Fibroblast of peridontal ligament (primary cell): ENCODE measurements at regions not wholly inside any gene's neighbourhood (a gene's known extent, or its start where the extent isn't known, plus 50 kb on each side); places are given as distances from the start of the nearest gene placed in this dataset.

ENCODE experiments used
- DNase-seq: peaks from one replicate; pipeline ENCODE4 v3.0.0-alpha.2; 2010; ENCODE audit errors: extremely low read depth

DNA sequence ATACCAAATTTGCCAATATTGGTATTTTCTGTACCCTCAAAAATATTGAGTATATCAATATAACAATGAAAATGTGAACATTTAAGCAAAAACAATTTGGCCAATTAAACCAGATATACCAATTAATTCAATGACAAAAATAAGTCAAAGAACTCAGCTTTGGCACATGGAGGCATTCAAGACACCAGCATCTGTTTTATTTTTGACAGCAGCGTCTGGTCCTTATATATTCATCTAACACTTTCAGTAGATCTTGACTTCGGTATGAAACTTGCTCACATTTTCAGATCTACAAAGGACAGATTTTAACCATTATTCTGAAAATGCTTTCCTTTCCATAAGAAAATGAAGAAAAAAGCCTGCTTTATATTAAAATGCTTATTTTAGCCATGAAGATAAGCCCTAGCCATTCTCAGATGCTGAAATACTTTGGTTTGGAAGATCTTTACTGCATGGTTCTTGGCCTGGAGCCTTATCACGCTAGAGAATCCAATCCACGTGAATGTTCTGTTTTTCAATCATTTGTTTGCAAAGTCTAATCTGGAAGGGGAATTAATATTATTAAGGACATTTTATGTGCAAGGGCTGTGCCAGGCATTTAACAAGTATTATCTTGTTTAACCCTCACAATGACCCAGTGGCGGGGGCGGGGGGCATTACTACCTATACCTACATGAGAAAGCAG lies 132.2 kb downstream of the DLEU7 start:
- DNase-seq: no peak

DNA sequence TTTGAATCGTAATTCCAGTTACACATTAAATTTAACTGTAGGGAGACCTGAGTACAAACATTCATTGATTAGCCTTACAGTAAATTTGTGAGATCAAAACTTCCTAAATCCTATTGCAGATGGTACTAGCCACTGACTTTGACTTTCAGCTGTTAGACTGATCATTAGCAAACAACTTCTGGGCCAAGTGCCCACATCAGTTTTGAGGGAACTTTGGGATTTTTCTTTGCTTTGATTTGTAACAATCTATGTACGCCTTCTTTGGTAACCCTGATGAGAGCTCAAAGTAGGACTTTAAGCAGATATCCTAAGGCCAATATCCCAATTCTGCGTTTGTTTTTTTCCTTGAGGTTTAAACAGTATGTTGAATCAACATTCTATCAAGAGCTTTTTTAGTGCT lies 131.5 kb downstream of the DLEU7 start:
- peak; percentile 18 for DNase-seq

DNA sequence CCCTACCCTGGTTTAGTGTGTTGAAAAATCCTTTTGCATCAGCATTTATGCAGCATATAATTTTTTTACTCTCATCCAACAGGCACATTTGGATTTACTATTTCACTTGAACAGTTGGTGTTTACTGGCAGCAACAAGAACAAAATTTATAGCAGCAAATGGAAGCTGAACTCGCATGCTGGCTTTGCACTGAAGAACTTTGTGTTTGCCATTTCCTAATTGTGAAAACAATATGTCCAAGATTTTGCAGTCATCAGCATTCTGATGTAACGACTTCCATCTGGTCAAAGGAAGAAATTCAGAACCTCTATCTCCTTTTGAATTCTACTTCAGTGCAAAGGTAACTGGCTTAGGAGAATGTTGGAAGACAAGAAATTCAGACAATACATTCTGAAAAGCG lies 131.0 kb downstream of the DLEU7 start:
- peak; percentile 43 for DNase-seq

DNA sequence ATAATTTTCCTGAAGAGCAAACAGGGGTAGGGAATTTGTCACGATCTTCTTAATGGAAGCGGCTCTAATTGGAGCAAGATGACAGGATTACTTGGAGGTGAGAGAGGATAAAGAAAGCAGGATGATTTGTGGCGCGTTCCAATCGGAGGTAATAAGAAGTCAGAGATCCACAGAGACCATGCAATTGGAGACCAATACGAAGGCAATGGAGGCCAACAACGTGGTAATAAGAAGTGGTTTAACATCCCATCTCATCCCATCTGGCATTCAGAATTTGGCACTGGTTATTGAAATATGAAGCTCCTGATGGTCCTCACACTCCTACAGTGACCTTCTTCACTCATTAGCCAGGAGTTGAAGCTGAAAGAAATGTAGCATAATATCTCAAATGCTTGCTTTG lies 130.6 kb downstream of the DLEU7 start:
- peak; percentile 5 for DNase-seq

DNA sequence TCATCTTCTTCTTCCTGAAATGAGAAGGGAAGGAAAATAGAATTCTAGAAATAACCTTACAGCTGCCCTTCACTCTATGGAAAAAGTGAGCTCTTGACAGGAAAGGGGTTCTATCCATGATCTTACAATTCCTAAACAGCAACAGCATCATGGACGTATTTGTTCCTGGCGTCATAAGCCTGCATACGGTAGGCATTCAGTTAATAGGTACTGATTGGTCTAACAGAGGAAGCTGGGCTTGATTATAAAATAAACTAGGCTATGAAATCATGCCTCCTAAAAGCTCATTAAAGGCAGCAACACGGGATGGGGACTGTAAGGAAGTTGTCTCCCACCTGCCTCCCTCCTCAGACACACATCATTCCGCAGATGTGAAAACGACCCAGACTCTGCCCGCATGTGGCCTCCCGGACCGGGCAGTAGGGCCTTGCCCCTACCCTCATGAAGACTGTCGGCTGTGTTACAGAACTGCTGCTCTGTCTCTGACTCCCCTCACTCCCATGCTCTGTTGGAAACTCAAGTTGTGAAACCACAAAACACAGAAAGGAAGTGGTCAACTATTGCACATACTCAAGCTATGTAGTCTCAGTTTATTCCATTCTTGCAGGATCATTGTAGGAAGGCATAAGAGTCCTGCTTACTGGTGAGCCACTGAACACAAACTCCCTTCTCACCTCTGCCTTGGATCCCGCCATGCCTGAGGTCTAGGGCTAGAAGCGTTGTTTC lies 129.8 kb downstream of the DLEU7 start:
- DNase-seq: peak; percentile 77

DNA sequence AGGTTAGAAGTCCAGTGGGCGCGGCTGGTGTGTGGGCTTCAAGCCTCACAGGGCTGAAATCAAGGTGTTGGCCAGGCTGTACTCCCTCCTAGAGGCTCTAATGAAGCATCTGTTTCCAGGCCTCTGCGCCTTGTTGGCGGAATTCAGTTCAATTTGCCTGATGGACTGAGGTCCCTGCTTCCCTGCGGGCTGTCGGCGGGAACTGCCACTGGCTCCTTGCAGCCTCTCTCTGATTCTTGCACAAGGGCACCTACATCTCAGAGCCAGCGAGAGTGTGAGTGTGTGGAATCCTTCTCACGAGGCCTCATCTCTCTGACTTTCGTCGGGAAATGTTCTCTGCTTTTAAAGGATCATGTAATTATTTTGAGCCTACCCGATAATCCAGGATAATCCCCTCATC lies 128.6 kb downstream of the DLEU7 start:
- DNase-seq: no peak

DNA sequence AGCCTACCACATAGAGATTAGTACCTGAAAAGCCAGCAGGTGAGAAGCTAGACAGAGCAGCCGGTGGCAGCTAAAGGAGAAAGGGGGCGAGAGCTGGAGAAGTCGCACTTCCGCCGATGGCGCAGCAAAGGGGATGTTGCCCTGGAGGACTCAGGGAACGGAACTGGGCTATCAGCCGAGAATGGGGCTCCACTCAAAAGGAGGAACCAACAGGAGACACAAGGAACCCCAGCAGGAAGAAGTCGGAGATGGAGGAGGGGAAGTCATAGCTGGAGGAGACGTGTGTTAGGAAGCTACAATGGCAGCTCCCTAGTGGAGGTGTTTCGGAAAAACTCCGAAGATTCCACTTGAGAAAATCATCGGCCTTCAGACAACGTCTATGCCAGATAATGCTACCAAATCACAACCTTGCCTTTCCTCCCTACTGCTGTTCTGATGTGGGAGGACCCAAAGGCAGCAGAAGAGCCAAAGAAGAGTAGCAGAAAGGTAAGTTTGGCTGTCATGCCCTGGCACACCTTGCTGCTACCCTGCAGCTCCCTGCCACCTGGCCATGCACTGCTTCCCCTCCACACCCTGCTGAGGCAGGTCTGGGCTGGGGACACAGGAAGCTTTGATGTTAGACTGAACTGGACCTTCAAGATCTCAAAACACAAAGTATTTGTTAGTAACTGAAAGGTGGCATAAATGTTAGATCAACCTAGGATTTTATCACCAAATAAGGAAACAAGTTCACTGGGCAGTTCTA lies 127.9 kb downstream of the DLEU7 start:
- DNase-seq: no peak

DNA sequence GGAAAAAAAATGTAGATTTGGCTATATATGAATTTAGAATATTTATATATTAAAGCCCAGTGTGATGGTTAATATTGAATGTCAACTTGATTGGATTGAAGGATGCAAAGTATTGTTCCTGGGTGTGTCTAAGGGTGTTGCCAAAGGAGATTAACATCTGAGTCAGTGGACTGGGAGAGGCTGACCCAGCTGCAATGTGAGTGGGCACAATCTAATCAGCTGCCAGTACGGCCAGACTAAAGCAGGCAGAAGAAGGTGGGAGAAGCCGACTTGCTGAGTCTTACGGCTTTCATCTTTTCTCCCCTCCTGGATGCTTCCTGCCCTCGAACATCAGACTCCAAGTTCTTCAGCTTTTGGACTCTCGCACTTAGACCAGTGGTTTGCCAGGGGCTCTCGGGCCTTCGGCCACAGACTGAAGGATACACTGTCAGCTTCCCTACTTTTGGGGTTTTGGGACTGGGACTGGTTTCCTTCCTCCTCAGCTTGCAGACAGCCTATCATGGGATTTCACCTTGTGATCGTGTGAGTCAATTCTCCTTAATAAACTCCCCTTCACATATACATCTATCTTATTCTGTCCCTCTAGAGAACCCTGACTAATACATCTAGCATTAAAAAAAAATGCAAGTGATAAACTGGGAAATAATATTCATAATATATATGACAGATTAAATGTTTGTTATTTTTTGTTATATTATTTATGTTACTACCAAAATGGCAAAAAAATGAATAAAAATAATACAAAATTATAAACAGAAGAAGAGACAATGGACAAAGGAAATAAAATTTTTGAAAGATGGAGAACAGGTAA lies 122.4 kb downstream of the DLEU7 start:
- no peak for DNase-seq

DNA sequence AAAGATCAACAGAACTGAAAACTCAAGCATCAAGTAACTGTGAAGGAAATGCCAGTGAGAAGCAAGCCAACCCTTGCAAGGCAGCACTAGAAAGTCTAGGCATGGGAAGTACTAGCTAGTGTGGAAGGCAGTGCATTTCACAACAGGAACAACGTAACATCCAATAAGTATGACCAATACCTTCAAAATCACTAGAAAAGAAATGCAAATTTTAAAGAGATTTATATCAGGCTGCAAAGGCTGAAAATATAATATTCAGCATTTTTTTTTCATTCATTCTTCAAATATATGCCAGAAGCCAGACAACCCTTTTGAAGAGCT lies 121.9 kb downstream of the DLEU7 start:
- DNase-seq: no peak

DNA sequence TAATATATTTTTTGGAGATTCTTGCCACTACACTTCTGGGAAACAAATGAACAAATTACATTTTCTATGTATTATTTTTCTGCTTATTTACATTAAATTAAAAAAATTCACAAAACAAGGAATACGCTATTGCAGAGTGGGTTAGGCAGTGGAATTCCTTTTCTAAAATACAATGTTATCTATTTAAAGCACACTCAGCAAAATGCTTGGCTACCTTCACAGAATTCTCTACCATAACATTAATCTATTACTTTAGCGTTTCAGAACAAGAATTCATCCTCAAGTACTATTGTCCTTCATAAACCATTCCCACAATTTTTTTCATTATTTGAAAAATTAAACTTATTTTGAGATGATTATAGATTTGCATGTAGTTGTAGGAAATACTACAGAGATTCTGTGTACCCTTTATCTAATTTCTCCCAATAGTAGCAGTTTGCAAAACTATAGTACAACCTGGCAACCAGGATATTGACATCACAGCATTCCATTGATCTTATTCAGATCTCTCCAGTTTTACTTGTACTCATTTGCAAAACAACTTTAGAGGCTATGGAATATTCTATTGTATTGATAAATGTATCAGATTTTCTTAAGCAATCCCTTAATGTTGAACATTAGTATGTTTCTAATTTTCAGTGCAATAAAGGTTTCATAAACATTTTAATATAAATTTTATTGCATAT lies 120.9 kb downstream of the DLEU7 start:
- DNase-seq: no peak

DNA sequence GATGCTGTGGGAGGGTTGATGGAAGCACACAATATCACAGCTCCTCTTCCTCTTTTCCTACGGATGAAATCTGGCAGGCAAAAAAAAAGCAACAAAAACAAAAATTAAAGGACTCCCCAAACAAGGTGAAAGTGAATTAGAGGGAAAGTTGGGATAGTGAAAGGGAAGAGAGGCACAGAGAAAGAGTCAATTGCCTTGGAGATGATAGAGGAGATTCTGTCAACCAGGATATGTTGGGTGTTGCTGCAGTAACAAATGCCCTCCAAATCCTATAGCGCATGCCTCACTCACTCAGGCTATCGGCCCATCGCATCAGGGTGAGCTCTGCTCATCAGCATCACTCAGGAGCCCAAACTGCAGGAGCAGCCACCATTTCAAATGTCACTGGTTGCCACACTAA lies 119.1 kb downstream of the DLEU7 start:
- no peak for DNase-seq

DNA sequence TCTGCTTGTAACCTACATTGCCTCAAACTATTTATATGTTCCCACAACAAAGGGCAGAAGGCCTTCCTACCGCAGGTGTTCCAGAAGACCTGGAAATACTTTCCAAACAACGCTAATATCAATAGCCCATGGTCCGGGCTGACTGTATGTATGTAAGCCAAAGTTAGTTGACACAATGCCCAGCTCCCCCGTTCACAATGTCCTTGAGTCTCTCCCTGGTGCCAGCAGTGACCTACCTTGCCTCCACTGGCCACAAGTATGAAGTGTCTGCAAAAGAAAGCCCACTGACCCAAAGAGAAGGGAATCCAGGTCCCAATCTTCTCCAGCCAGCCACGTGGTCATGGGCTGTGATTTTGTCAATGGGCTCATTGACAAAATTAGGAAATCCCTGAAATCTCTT lies 118.6 kb downstream of the DLEU7 start:
- DNase-seq: no peak

DNA sequence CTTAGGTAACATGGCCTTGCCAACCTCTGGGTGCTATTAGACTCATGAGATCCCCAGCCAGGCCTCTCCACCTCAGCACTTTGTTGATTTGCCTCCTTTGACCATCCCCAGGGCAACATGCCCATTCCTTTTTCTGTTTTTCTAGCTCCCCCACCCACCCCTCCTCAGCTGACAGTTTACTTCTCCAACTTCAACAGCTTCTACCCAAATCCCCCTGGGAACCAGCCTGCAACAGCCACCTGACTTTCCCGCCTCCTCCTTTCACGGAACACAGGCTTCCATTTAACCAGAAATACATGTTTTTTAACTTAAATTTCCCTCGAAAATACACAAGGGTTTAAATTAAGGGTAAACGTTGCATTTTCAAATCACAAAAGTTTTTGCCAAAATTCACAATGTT lies 117.3 kb downstream of the DLEU7 start:
- DNase-seq: no peak

DNA sequence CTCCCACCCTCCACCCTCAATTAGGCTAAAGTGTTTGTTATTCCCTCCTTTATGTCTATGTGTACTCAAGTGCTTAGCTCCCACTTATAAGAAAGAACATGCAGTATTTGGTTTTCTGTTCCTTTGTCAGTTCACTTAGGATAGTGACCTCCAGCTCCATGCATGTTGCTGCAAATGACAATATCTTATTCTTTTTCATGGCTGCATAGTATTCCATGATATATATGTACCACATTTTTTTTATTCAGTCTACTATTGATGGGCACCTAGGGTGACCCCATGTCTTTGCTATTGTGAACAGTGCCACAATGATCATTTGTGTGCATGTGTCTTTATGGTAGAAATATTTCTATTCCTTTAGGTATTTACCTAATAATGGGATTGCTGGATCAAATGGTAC lies 114.3 kb downstream of the DLEU7 start:
- DNase-seq: no peak

DNA sequence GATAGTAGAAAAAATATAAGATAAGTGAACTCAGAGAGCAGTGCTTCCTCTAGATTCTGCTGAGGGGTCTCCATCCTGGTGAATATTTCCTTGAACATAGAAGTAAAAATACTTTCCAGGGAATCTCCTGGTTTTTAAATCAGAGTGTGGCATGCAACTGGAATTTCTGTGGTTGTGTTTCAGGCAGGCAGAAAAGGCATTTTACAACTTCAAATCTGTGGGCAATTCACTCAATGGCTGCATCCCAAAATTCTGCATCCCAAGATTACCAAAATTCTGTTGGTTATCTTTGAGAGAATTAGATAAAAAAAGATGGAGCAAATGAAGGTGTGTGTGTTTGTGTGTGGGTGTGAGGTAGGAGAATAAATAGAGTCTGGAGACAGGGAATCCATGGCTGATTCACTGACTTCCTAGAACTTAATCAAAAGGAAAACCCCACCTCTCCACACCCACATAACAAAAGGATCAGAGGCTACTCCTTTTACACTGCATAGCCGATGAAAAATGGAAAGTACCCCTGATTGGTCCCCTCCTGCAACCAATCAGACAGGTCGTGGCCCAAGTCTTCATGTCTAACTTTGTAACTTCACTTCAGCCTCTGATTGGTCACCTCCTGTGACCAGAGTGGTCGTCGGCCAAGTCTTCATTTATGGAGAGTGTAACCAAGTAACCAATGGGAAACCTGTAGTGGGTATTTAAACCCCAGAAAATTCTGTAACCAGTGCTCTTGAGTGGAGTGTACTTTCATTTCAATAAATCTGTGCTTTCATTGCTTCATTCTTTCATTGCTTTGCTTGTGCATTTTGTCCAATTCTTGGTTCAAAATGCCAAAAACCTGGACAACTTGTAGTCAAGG lies 112.8 kb downstream of the DLEU7 start:
- DNase-seq: peak; percentile 50

DNA sequence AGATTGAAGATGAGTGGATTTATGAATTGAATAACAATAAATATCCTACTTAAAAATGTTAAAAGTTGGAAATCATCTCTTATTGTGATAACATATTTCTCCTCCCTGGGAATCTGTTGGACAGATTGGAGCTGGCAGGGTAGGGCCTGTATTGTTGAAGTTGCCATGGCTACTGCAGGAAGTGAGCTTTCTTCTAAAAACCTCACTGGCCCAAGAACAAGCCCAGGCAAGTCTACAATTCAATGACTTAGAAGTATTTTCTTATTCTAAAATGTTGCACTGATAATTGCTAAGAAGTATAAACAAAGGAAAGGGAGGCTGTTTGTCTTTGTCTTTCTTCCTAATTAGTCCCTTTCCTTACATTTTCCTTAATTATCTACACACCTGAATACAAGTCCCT lies 112.1 kb downstream of the DLEU7 start:
- peak; percentile 87 for DNase-seq

DNA sequence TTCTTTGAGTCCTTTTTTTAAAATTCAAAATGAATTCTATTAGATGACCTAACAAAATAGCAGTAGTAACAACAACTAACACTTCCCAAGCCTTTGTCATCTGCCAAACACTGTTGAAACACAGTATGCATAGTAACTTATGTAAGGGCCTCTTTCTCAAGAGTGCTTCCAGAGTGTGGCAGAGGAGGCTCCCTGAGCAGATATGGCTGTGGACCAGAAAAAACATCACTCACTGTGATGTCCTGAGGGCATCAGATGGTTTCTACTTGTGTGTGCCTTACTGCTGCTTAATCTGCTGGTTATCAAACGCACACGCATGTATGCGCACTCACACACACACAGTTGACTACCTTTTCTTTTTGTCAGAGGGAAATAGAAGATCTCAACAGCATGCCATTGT lies 110.8 kb downstream of the DLEU7 start:
- peak; percentile 89 for DNase-seq

DNA sequence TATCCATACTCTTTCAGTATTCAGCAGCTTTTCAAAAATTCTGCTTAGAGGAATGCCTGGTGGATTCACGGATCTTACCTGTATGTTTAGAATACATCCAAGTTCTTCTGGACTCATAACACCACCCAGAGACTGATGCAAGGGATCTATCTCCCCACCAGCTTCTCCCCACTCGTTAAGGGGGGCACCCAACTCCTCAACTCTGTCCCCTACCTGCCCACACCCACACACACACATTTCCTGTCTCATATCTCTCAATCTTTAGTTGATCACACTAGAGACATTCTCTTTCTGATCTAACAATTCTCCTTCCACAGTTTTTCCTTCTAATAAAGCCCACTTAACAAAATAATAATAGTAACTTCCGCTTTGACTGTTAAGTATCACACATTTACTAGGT lies 110.1 kb downstream of the DLEU7 start:
- no peak for DNase-seq

DNA sequence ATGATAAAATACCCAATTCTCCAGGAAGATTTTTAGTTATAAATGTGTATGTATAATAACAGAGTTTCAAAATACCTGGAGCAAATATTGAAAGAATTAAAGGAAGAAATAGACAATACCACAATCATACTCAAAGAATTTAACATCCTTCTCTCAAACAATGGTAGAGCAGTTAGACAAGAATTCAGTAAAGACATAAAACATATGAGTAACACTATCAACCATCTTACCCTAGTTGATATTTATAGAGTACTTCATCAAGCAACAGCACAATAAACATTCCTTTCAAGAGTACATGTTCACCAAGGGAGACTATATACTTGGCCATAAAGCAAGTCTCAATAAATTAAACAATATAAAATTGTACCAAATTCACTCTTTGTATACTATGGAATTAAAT lies 108.4 kb downstream of the DLEU7 start:
- DNase-seq: no peak

DNA sequence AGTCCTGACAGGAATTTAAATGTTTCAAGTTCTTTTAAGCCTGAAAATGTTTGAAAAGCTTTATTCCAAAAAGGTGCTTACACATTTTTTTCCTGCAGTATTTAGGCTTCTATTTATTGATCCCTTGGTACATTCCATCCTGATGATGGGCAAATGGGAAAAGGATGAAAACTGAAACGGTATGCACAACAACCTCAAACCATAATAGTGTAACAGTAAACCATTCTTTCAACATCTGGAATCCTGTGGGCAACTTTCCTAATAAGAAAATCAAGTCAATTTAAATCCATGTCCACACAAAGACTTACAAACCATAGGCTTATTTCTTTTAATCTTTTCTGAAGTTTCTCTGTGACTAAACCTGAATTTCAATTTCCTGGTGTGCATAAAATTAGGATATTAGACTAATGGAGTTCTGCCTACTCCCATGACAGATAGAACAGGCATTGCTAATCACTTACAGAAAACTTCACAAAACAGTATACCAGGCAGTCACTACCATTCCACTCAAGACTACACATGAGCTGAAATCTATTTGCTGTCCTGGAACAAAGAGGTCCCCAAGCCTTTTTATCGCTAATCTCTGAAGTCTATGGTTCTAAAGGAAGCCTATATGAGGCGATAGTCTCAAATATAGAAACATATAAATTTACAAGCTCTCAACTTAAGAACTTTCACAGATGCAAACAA lies 103.3 kb downstream of the DLEU7 start:
- peak; percentile 92 for DNase-seq
